ENCODE measurements at regions not wholly inside any gene's neighbourhood (a gene's known extent, or its start where the extent isn't known, plus 50 kb on each side); places are given as distances from the start of the nearest gene placed in this dataset.

- ATAC-seq (no peak), DNase-seq (no peak)
Observed at GRCh38 chr1:104699433-104699832, 949.7 kb downstream of the AMY1C start.

DNA sequence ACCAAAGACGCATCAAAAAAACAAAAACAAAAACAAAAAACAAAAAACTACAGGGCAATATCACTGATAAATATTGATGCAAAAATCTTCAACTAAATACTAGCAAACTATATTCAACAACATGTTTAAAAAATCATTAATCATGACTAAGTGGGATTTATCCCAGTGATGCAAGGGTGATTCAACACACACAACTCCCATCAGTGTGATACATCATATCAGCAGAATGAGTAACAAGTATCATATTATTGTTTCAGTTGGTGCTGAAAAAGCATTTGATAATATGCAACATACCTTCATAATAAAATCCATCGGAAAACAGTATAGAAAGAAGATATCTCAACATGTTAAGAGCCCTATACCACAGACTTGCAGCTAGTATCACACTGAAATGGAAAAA is 953.0 kb downstream of the AMY1C start:
- ATAC-seq (no peak), DNase-seq (no peak)

GRCh38 chr1:104706631-104707147 is 957.0 kb downstream of the AMY1C start:
- ATAC-seq (no peak), DNase-seq (no peak)

DNA sequence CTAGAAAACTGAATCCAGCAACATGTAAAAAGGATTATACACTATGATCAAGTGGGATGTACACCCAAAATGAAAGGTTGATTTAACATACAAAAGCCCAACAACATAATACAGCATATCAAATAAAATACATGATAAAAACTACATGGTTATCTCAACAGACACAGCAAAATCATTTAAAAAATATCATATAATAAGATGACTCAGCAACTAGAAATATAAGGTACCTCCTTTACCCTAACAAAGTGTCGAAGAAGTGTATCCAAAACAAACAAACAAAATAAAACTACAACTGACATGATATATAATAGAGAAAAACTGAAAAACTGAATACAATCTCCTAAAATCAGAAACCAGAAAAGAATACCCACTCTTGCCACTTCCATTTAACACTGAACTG is 969.1 kb downstream of the AMY1C start:
- DNase-seq: no peak
- no peak for ATAC-seq

GRCh38 chr1:104720741-104721140 is 971.0 kb downstream of the AMY1C start:
- DNase-seq: no peak
- no peak for ATAC-seq

- ATAC-seq (no peak), DNase-seq (no peak)
Observed at GRCh38 chr1:104726917-104727316, 977.2 kb downstream of the AMY1C start.

DNA sequence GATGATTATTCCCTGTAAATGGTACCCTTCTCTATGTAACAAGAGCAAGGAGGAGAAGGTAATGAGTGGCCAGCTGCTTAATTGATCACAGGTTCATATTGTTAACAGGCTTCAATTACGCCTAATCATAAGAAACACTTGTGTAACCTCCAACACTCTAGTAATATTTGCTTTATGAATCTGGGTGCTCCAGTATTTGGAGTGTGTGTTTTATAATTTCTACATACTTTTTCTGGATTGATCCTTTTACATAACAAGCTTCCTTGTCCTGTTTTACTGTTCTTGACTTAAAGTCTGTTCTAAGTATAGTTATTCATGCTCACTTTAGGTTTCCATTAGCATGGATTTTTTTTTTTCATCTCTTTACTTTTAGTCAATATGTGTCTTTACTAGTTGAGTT is 984.2 kb downstream of the AMY1C start:
- DNase-seq (no peak), ATAC-seq (no peak)

DNA sequence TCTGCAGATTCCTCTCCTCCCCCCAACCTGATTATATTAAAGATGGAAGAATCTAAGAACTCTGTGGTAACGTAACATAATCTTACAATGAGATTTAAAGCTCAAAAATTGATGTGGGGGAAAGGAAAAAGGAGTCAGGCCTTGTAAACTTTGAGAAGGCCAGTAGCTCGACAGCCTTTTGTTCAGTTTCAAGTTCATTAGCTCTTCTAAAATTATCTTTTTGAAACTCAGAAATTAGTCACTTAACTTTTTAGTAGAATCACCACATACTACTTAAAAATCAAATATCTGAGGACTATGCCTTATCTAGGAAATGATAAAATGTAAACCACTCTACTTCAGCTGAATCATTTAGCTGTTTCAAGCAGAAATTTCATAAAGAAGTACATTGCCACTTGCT is 996.2 kb downstream of the AMY1C start:
- no peak for ATAC-seq
- no peak for DNase-seq

- ATAC-seq (no peak), DNase-seq (no peak)
Observed at GRCh38 chr1:104746994-104747393, 997.3 kb downstream of the AMY1C start.

GRCh38 chr1:104760017-104760416 is 1010.3 kb downstream of the AMY1C start:
- ATAC-seq (no peak), DNase-seq (no peak)

GRCh38 chr1:104761961-104762570 is 1012.4 kb downstream of the AMY1C start:
- no peak for DNase-seq
- ATAC-seq: no peak

GRCh38 chr1:104765085-104765484 is 1015.4 kb downstream of the AMY1C start:
- DNase-seq: no peak
- no peak for ATAC-seq

GRCh38 chr1:104768466-104768865 is 1018.8 kb downstream of the AMY1C start:
- DNase-seq (no peak), ATAC-seq (no peak)

DNA sequence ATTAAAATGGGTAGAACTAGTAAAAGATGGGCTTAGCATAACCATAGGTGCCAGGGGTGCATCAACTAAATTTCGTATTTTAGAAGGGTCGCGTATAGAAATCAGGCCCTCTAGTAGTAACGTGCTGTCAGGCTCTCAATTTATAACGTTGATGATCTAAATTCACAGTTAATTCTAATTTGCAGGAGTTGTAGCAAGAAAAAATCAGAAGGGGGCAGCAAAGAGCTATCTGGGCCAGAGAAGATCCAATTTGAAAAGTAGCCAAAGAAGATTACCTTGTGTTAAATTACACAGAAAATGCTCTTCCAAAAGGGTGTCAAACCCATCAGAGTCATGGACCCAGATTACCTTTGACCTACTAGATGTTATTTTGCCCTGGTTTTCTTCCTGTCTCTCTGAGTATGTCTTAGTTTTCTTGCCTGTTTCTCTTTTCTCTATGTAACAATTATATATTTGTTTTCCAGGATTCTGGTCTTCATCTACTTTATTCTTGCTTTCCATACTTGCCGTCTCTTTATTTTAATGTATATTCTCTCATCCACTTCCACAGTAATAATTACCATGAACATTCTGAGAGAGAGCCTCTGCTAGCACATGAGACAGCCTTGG is 1030.9 kb downstream of the AMY1C start:
- ATAC-seq (no peak), DNase-seq (no peak)

DNA sequence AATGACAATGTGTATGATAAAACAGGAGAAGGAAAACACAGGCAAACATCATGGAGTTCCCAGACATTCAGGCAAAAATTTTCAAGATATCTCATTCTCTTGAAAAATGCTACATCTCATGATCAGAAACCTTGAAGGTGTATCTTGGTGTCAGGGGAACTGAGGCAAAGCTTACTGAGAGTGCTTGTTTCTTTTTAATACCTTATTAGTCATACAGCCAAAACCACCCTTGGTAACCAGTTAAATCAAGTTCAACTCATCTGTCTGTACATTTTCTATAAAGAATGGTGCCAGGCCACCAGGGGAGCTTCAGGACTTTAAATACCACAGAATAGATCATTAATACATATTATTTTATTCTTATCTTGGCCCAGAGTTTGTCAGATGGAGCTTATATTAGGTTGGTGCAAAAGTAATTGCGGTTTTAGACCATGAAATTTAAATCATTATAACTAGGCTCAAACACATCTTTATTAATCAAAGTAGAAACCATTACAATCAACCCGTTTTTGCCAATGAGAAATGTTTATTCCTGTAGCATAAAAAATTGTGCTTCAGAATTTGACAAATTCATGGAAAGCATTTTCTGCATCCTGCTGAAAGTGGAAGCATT is 1036.0 kb downstream of the AMY1C start:
- DNase-seq (no peak), ATAC-seq (no peak)

- DNase-seq: no peak
- ATAC-seq: no peak
Observed at GRCh38 chr1:104787866-104788510, 1038.3 kb downstream of the AMY1C start.

DNA sequence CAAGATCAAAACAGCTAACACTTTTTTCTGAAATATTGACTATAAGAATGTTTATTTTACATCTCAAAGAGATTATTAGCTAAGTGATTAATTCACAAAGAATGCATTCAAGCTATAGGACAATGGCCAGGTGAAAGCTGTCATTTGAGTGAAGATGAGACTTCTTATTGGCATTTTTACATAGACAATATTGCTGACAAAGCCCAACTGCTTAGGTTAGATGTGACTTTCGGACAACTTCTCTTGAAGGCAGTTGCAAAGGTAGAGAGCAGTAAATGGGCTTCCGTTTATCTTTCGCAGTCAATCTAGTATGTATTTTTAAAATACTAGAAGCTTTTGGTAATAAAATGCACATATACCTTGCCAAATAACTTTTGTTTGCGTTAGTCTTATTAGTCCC is 1041.3 kb downstream of the AMY1C start:
- no peak for DNase-seq
- no peak for ATAC-seq

- ATAC-seq (no peak), DNase-seq (no peak)
Observed at GRCh38 chr1:104794035-104794434, 1044.3 kb downstream of the AMY1C start.

DNA sequence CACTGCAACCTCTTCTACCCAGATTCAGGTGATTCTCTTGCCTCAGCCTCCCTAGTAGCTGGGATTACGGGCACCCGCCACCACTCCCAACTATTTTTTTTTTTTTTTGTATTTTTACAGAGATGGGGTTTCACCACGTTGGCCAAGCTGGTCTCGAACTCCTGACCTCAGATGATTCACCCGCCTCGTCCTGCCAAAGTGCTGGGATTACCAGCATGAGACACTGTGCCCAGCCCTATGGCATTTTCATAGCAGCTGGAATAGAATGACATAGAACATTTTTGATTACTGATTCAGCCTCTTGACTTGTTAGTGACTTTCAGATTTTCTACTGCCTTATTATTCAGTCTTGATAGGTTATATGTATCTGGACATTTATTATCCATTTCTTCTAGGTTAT is 1046.2 kb downstream of the AMY1C start:
- DNase-seq: no peak
- ATAC-seq: no peak

- ATAC-seq: no peak
- no peak for DNase-seq
Observed at GRCh38 chr1:104797982-104798381, 1048.3 kb downstream of the AMY1C start.

GRCh38 chr1:104801344-104801743 is 1051.6 kb downstream of the AMY1C start:
- ATAC-seq: no peak

DNA sequence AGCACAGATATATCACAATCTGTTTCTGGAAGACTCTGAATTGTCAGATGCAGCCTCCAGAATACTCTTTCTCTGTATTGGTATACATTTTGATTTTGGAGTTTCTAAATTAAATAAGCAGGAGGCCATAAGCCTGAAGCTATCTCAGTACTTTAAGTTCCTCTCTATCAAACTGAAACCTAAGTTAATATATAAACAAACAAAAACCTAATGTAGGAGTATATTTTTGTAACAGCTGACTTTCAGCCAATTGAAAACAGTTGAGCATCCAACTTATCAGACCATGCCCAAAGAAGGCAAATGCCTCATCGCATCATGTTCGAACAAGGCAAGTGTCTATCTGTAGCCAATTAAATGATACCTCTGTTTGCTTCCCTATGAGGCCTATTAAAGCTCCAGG is 1054.4 kb downstream of the AMY1C start:
- DNase-seq (no peak), ATAC-seq (no peak)

More at GRCh38 chr1:104801344-104801743, 1051.6 kb downstream of the AMY1C start:
- DNase-seq: no peak

GRCh38 chr1:104807590-104807989 is 1057.9 kb downstream of the AMY1C start:
- ATAC-seq (no peak), DNase-seq (no peak)

All from stimulated activated naive CD8-positive, alpha-beta T cell treated with anti-CD3 and anti-CD28 coated beads, Interleukin-15, Interleukin-2, amounts not matched to agents 100 U/mL and 50 U/mL, for 24 hours (primary cell).